GM12878 (cell line): ENCODE measurements at regions not wholly inside any gene's neighbourhood (a gene's known extent, or its start where the extent isn't known, plus 50 kb on each side); places are given as distances from the start of the nearest gene placed in this dataset.
A peak's percentile ranks its signal among the peaks of the same experiment; 100 is the strongest.

Source experiments
- EGR1 ChIP-seq, 2 experiments: IDR thresholded peaks; 1 replicate in 1 of 2; 2 replicates in 1 of 2; pipeline ENCODE4 v1.6.1; 2011 to 2012; ENCODE audit warnings: low read depth in 2 of 2, low read length in 2 of 2, borderline replicate concordance in 1 of 2, mild to moderate bottlenecking in 1 of 2, moderate library complexity in 1 of 2
- ESRRA ChIP-seq: IDR thresholded peaks from 2 replicates; pipeline ENCODE4 v1.6.1; 2012; ENCODE audit warnings: mild to moderate bottlenecking, low read length, improper control_type of control experiment
- ETV6 ChIP-seq, 2 experiments: fragments of 450-650 bp in 1 of 2; IDR thresholded peaks in 1 of 2; conservative IDR thresholded peaks in 1 of 2; 2 replicates each; pipeline ENCODE4 v1.6.1; 2014; ENCODE audit warnings: antibody characterized with exemption in 1 of 2, borderline replicate concordance in 1 of 2, low read depth in 1 of 2, mild to moderate bottlenecking in 1 of 2, moderate library complexity in 1 of 2
- FOXM1 ChIP-seq: IDR thresholded peaks from 2 replicates; pipeline ENCODE4 v1.6.1; 2012; ENCODE audit warnings: low read depth, mild to moderate bottlenecking, inconsistent platforms, low read length, moderate library complexity
- GABPA ChIP-seq: IDR thresholded peaks from 2 replicates; pipeline ENCODE4 v1.6.1; 2014; ENCODE audit warnings: antibody characterized with exemption, low read depth, mild to moderate bottlenecking, inconsistent platforms
- HDAC6 ChIP-seq: fragments of 200-600 bp; sonication (generic); IDR thresholded peaks from one replicate; pipeline ENCODE4 v1.8.0; 2017; ENCODE audit warnings: antibody characterized with exemption; ENCODE audit not compliant: unreplicated experiment
- JUND ChIP-seq: IDR thresholded peaks from 2 replicates; pipeline ENCODE4 v1.6.1; 2012; ENCODE audit warnings: low read depth, mild to moderate bottlenecking, low read length, improper control_type of control experiment, moderate library complexity
- MEF2B ChIP-seq: fragments of 450-650 bp; IDR thresholded peaks from 2 replicates; pipeline ENCODE4 v1.6.1; 2018; ENCODE audit warnings: mild to moderate bottlenecking, moderate library complexity; ENCODE audit not compliant: partially characterized antibody, poor library complexity, severe bottlenecking
- MYC ChIP-seq: IDR thresholded peaks from 2 replicates; pipeline ENCODE4 v1.6.1; 2011; ENCODE audit warnings: mild to moderate bottlenecking, low read length, moderate library complexity, inconsistent platforms; ENCODE audit not compliant: insufficient read depth, insufficient replicate concordance, insufficient read length, severe bottlenecking
- NFYB ChIP-seq: IDR thresholded peaks from 2 replicates; pipeline ENCODE4 v1.6.1; 2011; ENCODE audit warnings: low read depth, mild to moderate bottlenecking, low read length, improper control_type of control experiment, moderate library complexity; ENCODE audit not compliant: insufficient read depth
- PAX8 ChIP-seq: fragments of 450-650 bp; IDR thresholded peaks from 2 replicates; pipeline ENCODE4 v1.6.1; 2017; ENCODE audit warnings: mild to moderate bottlenecking, moderate library complexity
- RAD21 ChIP-seq: IDR thresholded peaks from 2 replicates; pipeline ENCODE4 v1.6.1; 2011; ENCODE audit warnings: mild to moderate bottlenecking, low read depth, low read length, moderate library complexity; ENCODE audit not compliant: insufficient read depth
- RAD51 ChIP-seq: fragments of 450-650 bp; IDR thresholded peaks from 2 replicates; pipeline ENCODE4 v1.6.1; 2016; ENCODE audit warnings: moderate library complexity, mild to moderate bottlenecking, inconsistent platforms
- RUNX3 ChIP-seq: IDR thresholded peaks from 2 replicates; pipeline ENCODE4 v1.6.1; 2012; ENCODE audit warnings: low read length, inconsistent platforms
- SIX5 ChIP-seq: IDR thresholded peaks from 2 replicates; pipeline ENCODE4 v1.6.1; 2011; ENCODE audit warnings: mild to moderate bottlenecking, low read depth, low read length, moderate library complexity; ENCODE audit not compliant: severe bottlenecking
- WRNIP1 ChIP-seq: IDR thresholded peaks from 2 replicates; pipeline ENCODE4 v1.6.1; 2011; ENCODE audit warnings: low read depth, low read length, improper control_type of control experiment, borderline replicate concordance
- ZNF207 ChIP-seq: fragments of 450-650 bp; IDR thresholded peaks from 2 replicates; pipeline ENCODE4 v1.6.1; 2014; ENCODE audit warnings: antibody characterized with exemption, mild to moderate bottlenecking, borderline replicate concordance
- TF ChIP-seq, protein P1 (sequence below): fragments of 450-650 bp; IDR thresholded peaks from 2 replicates; pipeline ENCODE4 v1.6.1; 2017; ENCODE audit warnings: antibody characterized with exemption, mild to moderate bottlenecking, moderate library complexity
- TF ChIP-seq, protein P2 (sequence below): fragments of 450-650 bp; formaldehyde crosslinking; IDR thresholded peaks from 2 replicates; pipeline ENCODE4 v1.5.0; 2022; ENCODE audit warnings: mild to moderate bottlenecking, missing genetic modification characterization

DNA sequence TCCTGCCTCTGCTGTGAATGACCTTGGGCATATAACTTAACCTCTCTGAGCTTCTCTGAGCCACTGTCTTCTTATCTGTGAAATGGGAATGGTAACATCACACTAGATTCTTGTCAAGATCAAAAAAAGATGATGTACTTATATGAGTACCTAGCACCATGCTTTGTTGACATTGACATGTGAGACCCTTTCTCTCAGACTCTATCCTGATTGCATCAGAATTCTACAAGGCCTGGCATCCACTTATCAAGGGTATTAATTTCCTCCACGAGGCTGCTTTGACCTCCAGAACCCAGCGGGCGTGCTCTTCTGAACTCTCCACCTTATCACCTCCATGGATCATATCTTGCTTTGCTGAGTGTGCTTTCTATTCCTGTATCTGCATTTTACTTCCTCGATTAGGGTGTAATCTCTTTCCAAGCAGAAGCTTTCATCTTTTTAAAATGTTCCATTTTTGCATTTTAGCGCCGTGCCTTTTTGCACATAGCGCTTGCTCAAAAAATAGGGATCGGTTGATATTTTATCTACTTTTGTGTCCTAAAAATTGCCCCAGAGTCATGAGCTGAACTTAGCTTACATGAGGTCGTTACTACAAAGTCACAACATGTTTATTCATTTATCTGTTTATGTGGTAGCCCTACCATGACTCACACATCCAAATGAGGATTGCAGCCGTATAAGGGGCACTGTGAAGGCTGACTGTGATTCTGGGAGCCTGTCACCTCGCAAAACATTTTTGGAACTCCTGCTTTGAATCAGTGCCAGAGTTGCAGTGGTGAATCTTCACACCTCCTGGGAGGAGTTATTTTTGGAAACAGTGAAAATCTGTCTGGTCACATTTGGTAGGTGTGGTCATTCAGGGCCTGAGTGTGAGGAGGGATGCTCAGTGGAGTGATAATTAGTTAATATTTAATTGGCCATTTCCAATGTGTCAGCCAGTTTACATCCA is 63.2 kb downstream of the IER5 start (continued):
- peak; percentile 96 for TF ChIP-seq MEF2B
- no peak for TF ChIP-seq JUND
- peak; percentile 79 for TF ChIP-seq RUNX3
- TF ChIP-seq EGR1 (IDR thresholded peaks at IDR 0.05; ENCODE audit: borderline replicate concordance in 1 of 2, low read depth in 2 of 2, low read length in 2 of 2): no peak
- TF ChIP-seq, protein P1, sequence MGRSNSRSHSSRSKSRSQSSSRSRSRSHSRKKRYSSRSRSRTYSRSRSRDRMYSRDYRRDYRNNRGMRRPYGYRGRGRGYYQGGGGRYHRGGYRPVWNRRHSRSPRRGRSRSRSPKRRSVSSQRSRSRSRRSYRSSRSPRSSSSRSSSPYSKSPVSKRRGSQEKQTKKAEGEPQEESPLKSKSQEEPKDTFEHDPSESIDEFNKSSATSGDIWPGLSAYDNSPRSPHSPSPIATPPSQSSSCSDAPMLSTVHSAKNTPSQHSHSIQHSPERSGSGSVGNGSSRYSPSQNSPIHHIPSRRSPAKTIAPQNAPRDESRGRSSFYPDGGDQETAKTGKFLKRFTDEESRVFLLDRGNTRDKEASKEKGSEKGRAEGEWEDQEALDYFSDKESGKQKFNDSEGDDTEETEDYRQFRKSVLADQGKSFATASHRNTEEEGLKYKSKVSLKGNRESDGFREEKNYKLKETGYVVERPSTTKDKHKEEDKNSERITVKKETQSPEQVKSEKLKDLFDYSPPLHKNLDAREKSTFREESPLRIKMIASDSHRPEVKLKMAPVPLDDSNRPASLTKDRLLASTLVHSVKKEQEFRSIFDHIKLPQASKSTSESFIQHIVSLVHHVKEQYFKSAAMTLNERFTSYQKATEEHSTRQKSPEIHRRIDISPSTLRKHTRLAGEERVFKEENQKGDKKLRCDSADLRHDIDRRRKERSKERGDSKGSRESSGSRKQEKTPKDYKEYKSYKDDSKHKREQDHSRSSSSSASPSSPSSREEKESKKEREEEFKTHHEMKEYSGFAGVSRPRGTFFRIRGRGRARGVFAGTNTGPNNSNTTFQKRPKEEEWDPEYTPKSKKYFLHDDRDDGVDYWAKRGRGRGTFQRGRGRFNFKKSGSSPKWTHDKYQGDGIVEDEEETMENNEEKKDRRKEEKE: no peak
- no peak for TF ChIP-seq PAX8
- no peak for TF ChIP-seq HDAC6
- TF ChIP-seq ESRRA: no peak
- TF ChIP-seq GABPA: no peak
- TF ChIP-seq RAD51: 0 out of 2 replicates have a peak, but pooled peaks have one; percentile 15
- no peak for TF ChIP-seq WRNIP1
- TF ChIP-seq ETV6 (conservative IDR thresholded peaks at IDR 0.05 in 1 of 2, IDR thresholded peaks at IDR 0.05 in 1 of 2; ENCODE audit: borderline replicate concordance in 1 of 2, low read depth in 1 of 2): peak in 1 of 2 experiments; percentile 45; a peak in 1 of 4 replicates
- TF ChIP-seq MYC: no peak
- TF ChIP-seq RAD21: no peak
- TF ChIP-seq NFYB: no peak
- no peak for TF ChIP-seq ZNF207
- TF ChIP-seq, protein P2, sequence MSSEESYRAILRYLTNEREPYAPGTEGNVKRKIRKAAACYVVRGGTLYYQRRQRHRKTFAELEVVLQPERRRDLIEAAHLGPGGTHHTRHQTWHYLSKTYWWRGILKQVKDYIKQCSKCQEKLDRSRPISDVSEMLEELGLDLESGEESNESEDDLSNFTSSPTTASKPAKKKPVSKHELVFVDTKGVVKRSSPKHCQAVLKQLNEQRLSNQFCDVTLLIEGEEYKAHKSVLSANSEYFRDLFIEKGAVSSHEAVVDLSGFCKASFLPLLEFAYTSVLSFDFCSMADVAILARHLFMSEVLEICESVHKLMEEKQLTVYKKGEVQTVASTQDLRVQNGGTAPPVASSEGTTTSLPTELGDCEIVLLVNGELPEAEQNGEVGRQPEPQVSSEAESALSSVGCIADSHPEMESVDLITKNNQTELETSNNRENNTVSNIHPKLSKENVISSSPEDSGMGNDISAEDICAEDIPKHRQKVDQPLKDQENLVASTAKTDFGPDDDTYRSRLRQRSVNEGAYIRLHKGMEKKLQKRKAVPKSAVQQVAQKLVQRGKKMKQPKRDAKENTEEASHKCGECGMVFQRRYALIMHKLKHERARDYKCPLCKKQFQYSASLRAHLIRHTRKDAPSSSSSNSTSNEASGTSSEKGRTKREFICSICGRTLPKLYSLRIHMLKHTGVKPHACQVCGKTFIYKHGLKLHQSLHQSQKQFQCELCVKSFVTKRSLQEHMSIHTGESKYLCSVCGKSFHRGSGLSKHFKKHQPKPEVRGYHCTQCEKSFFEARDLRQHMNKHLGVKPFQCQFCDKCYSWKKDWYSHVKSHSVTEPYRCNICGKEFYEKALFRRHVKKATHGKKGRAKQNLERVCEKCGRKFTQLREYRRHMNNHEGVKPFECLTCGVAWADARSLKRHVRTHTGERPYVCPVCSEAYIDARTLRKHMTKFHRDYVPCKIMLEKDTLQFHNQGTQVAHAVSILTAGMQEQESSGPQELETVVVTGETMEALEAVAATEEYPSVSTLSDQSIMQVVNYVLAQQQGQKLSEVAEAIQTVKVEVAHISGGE (CRISPR knock-in tag): no peak
- peak; percentile 76; the same call in 1 of the 2 replicates for TF ChIP-seq FOXM1
- TF ChIP-seq SIX5: no peak
